Neural progenitor cell (in vitro differentiated cells): ENCODE measurements at regions not wholly inside any gene's neighbourhood (a gene's known extent, or its start where the extent isn't known, plus 50 kb on each side); places are given as distances from the start of the nearest gene placed in this dataset.

Source experiments
- CTCF ChIP-seq: fragments of 200-600 bp; sonication (generic); IDR thresholded peaks from 2 replicates; pipeline ENCODE4 v1.5.1; 2017; ENCODE audit warnings: antibody characterized with exemption, mild to moderate bottlenecking
- EZH2 ChIP-seq: fragments of 200-600 bp; sonication (generic); IDR thresholded peaks from 2 replicates; pipeline ENCODE4 v1.6.1; 2017; ENCODE audit warnings: antibody characterized with exemption, mild to moderate bottlenecking, moderate library complexity
- EZH2phosphoT487 ChIP-seq: fragments of 200-600 bp; sonication (generic); IDR thresholded peaks from 2 replicates; pipeline ENCODE4 v1.6.1; 2017; ENCODE audit warnings: antibody characterized with exemption

GRCh38 chr5:160968480-160968879 is 116.5 kb upstream of the ATP10B start:
- TF ChIP-seq CTCF (no peak), EZH2 (no peak), EZH2phosphoT487 (no peak)
